ENCODE measurements at regions not wholly inside any gene's neighbourhood (a gene's known extent, or its start where the extent isn't known, plus 50 kb on each side); places are given as distances from the start of the nearest gene placed in this dataset.

DNA sequence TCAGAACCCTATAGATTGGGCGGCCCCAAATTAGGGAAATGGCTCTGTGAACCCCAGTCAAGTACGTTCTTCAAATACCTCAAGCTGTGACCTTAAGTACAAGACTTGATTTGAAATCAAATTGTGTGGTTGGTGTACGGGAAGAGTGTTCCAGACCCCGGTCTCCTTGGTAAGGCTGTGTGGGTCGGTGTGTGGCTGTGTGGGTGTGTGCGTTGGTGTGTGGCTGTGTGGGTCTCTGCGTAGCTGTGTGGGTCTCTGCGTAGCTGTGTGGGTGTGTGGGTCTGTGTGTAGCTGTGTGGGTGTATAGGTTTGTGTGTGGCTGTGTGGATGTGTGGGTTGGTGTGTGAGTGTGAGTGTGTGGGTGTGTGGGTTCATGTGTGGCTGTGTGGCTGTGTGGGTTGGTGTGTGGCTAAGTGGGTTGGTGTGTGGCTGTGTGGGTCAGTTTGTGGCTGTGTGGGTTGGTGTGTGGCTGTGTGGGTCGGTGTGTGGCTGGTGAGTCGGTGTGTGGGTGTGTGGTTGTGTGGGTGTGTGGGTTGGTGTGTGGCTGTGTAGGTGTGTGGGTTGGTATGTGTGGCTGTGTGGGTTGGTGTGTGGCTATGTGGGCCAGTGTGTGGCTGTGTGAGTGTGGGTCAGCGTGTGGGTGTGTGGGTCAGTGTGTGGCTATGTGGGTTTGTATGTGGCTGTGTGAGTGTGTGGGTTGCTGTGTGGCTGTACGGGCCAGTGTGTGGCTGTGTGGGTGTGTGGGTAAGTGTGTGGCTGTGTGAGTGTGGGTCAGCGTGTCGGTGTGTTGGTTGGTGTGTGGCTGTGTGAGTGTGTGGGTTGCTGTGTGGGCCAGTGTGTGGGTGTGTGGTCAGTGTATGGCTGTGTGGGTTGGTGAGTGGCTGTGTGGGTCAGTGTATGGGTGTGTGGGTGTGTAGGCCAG lies 238.7 kb upstream of the ZFHX3 start:
- FAIRE-seq = no peak

GRCh38 chr16:73285436-73286201 lies 237.7 kb upstream of the ZFHX3 start:
- no peak for FAIRE-seq

DNA sequence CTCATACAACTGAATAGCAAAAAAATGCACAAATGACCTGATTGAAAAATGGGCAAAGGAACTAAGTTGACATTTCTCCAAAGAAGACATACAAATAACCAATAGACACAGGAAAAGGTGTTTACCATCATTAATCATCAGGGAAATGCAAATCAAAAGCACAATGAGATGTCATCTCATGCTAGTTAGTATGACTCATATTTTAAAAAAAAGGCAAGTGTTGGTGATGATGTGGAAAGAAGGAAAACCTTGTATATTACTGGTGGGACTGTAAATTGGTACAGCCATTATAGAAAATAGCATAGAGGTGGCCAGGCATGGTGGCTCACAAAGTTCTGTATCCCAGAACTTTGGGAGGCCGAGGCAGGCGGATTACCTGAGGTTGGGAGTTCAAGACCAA lies 232.5 kb upstream of the ZFHX3 start:
- FAIRE-seq = no peak

- FAIRE-seq = no peak
Measured at GRCh38 chr16:73279451-73279850, 231.5 kb upstream of the ZFHX3 start.

DNA sequence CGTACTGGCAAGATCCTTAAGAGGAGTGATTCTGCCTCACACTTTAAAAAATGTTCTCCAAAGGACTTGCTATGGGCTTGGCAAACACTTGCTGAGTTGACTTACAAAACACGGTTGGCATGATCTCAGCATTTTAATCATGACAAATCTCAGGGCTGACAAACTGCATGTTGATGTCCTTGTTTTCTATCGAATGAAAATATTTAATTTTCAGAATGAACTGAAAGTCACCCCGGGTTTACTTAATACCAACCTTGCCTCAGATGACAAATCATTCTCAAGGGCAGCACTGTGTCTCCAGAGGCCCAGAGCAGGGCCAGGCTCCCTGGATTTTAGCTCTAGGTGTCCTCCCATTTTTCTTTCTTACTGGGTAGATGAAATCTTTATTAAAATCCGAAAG lies 229.1 kb upstream of the ZFHX3 start:
- FAIRE-seq = no peak

DNA sequence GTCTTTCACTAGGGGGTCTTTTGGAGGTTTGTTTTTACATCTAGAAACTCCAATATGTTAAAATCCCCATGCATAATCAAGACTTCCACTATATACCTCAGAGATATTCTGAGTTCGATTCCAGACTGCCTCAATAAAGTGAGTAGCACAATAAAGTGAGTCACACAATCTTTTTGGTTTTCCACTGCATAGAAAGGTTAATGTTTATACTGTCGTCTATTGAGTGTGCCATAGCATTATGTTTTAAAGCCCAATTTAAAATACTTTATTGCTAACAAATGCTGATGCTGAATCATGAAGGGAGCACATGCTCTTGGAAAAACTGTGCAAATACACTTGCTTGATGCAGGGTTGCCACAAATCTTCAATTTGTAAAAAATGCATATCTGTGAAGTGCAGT lies 227.5 kb upstream of the ZFHX3 start:
- FAIRE-seq = no peak

- no peak for FAIRE-seq
Measured at GRCh38 chr16:73275024-73275423, 227.1 kb upstream of the ZFHX3 start.

GRCh38 chr16:73274140-73274539 lies 226.2 kb upstream of the ZFHX3 start:
- no peak for FAIRE-seq

- no peak for FAIRE-seq
Measured at GRCh38 chr16:73268366-73268993, 220.6 kb upstream of the ZFHX3 start.

DNA sequence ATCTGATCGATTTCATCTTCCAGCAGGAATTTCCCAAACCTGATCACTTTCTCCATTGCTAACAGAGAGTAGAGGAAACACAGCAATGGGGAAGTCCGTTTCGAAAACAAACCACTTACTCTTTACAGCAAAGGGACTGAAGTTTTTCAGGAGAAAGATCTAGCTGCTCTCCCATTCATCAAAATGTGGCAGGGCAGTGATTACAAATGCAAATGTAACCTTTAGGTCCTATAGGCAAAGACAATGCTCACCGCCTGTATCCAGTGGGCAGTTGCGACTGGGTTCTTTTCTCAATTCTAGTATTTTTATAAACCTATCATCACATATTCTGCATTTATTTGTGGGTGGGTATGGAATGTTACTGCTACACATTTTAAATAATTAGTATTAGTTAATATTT lies 218.0 kb upstream of the ZFHX3 start:
- FAIRE-seq = no peak

DNA sequence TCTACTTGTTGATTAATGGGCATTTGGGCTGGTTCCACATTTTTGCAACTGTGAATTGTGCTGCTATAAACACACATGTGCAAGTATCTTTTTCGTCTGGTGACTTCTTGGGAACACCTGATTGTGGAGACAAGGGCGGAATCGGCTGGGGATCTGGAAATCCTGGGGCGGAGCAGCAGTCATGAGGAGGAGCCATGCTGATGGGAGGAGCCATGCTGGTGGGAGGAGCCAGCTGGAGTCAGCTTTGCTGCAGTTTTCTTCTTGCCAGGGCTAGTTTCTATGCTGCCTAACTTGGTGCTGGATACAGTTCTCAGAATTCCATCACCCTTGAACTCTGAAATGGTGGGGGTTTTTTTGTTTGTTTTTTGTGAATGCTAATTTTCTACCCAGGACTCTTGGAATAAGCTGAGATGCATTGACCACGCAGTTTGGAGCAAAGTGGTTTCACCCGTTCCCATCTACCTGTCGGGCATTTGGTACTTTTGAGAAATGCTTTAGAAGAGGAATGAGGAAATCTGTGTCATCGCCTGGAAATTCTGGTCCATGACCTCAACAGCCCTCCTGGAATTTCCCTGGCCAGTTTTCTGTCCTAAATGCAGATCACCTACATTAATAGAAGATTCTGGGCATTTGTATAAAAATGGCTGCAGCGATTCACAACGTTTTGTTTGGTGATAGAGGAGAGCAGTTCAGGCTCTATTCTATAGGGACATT lies 217.4 kb upstream of the ZFHX3 start:
- no peak for FAIRE-seq

DNA sequence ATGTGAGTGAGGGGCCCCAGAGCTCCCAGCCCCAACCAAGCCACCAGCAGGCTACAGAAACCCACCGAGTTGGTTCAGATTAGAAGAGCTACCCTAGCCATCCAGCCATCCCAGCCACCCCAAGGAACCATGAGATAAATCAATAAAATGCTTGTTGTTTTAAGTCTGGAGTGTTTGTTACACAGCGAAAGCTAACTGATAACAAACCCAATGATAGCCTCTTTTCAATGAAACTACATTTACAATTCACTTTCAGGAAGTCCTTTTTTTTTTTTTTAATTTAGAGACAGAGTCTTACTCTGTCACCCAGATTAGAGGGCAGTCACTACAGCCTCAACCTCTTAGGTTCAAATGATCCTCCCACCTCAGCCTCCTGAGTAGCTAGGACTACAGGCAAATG lies 215.0 kb upstream of the ZFHX3 start:
- no peak for FAIRE-seq

- FAIRE-seq = no peak
Measured at GRCh38 chr16:73255031-73255430, 207.1 kb upstream of the ZFHX3 start.

GRCh38 chr16:73253922-73254480 lies 206.1 kb upstream of the ZFHX3 start:
- FAIRE-seq = no peak

DNA sequence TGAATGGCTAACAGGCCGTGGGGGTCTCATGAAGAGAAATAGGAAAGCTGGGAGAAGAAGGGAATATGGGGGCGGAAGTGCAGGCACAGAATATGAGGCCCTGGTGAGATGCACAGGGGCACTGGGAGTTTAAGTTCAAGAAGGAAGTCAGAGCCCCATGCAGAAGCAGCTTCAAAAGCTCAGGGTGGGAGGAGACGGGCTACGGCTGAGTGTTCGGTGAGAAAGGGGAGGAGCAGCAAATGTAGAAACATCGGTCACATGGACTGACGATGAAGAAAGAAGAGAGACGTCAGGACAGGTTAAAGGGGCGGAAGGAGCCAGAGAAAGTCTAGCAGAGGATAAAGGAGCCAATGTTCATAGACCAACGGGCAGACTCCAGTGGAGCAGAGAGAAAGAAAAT lies 204.5 kb upstream of the ZFHX3 start:
- FAIRE-seq = no peak

GRCh38 chr16:73251608-73252007 lies 203.7 kb upstream of the ZFHX3 start:
- FAIRE-seq = no peak

- no peak for FAIRE-seq
Measured at GRCh38 chr16:73248316-73248715, 200.4 kb upstream of the ZFHX3 start.

DNA sequence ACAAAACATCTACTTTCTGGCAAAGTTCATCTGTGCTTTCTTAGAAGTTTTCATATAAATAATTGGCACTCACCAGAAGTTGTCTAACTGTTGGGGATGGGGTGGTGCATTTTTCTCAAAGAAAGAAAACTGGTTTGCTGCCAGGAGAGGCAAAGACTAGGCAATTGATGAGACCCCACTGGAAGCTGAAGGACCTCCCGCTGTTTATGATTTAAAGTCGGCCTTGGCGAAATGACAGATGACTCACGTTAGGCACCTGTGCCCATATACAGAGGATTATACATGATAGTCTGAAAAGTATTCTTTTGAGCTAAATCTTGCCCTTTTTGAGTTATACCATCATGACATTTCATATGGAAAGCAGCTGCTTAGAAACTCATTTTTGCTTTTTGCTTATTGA lies 193.0 kb upstream of the ZFHX3 start:
- FAIRE-seq = no peak

DNA sequence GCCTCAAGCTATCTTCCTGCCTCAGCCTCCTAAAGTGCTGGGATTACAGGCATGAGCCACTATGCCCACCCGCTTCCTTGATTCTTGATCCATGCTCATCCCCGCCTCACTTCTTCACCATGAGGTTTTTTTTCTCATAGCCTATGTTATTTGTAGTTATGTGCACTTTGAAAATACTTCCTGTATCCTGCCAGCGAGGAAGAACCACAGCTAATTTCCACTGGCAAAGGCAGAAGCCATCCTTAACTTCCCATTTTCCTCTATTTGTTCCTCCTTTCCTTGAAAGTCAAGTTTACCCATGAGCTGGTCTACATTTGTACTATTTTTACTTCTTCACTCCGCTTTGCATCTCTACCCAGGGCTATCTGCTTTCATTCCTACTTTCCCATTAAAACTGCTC lies 189.7 kb upstream of the ZFHX3 start:
- FAIRE-seq = no peak

DNA sequence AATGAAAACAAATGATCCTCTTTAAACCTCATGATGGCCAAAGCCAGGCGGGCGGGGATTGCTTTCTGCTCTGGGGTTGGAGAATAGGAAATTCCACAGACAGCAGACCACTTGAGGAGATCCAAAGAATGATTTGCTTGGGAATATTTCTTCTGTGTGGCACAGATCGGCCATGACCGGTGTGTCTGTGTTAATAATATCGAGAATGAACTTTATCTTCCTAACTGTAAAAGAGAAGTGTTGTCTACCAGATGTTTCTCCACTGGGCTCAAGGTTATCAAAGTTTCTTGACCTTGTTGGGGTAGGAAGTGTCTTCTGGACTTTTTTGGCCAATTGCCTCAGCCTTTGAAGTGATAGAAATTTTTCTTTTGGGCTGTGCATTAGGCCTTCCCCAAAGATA lies 186.6 kb upstream of the ZFHX3 start:
- no peak for FAIRE-seq

DNA sequence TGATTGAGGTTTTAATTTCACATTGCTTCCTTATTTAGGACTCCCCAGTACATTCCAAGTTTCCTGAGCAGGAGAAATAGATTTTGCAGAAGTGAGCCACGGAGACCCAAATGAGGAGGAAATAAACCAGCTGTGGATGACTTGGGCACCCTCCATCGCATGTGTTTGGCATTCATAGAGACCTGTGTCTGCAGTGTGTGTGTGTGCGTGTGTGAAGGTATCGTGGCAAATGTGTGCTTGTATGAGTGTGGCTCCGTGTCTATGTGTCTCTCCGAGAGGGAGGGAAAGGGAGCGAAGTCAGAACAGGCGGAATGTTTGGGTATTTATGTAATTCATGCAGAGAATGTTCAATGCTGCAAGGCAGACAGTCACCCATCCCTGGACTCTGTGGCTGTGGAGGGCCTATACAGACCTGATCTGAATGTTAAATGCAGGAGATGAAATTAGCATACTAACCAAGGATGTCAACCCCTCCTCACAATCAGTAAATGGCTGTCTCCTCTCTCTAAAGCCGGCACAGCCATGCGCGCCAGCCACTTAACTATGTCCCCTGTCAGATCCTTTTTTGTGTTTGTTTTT lies 186.0 kb upstream of the ZFHX3 start:
- FAIRE-seq = no peak

DNA sequence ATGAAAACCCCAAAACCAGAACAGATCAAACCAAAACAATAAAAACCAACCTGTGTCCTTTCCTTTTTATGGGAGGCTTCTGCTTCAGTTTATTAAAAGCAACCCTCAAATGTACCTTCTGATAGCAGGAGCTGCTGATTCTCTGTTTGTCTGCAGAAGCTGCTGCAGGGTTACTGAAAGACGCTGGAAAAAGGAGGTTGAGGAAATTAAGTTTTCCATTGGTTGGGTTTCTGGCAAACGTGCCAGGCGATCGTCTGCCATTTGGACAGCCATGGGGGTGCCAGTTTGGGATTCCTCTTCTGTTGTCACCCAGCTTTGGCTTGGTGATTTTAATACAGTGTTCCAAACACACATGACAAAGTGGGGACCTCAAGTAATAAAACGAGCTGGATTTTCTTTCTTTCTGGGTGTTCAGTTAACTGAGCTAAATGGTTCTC lies 185.4 kb upstream of the ZFHX3 start:
- FAIRE-seq = no peak

All from G401.6 (cell line).